NCI-H1694 (cell line): ENCODE measurements at regions not wholly inside any gene's neighbourhood (a gene's known extent, or its start where the extent isn't known, plus 50 kb on each side); places are given as distances from the start of the nearest gene placed in this dataset.
"Not testable (repeated sequence)": the region's sequence is repeated elsewhere in the genome, so short reads cannot be mapped to it uniquely, and the experiment has no call there.

Experiments used
- DNase-seq: peaks from one replicate; lab custom pipeline; 2025; lab: John Stamatoyannopoulos, UW

GRCh38 chr3:159872374-159873109, 116.1 kb upstream of the IL12A start:
- no peak for DNase-seq

- DNase-seq: no peak
These were observed 113.5 kb upstream of the IL12A start for GRCh38 chr3:159875116-159875515.

GRCh38 chr3:159877924-159878323, 110.7 kb upstream of the IL12A start:
- no peak for DNase-seq

- DNase-seq: no peak
These were observed 109.5 kb upstream of the IL12A start for GRCh38 chr3:159879146-159879545.

- DNase-seq: no peak
These were observed 109.0 kb upstream of the IL12A start for GRCh38 chr3:159879598-159879997.

GRCh38 chr3:159881208-159881607, 107.4 kb upstream of the IL12A start:
- no peak for DNase-seq

GRCh38 chr3:159881828-159882309, 106.8 kb upstream of the IL12A start:
- no peak for DNase-seq

GRCh38 chr3:159882367-159882766, 106.3 kb upstream of the IL12A start:
- DNase-seq: no peak

- DNase-seq: no peak
These were observed 105.5 kb upstream of the IL12A start for GRCh38 chr3:159882790-159883779.

- DNase-seq: peak; percentile 8
These were observed 103.8 kb upstream of the IL12A start for GRCh38 chr3:159884661-159885402.

GRCh38 chr3:159886050-159886449, 102.6 kb upstream of the IL12A start:
- DNase-seq: no peak

- not testable (repeated sequence) for DNase-seq
These were observed 102.1 kb upstream of the IL12A start for GRCh38 chr3:159886530-159886929.

GRCh38 chr3:159887168-159887567, 101.5 kb upstream of the IL12A start:
- DNase-seq: no peak

- DNase-seq: no peak
These were observed 100.7 kb upstream of the IL12A start for GRCh38 chr3:159887911-159888310.

GRCh38 chr3:159892171-159892795, 96.4 kb upstream of the IL12A start:
- no peak for DNase-seq

- no peak for DNase-seq
These were observed 95.8 kb upstream of the IL12A start for GRCh38 chr3:159892801-159893200.

- no peak for DNase-seq
These were observed 94.2 kb upstream of the IL12A start for GRCh38 chr3:159894386-159894785.

GRCh38 chr3:159895430-159895829, 93.2 kb upstream of the IL12A start:
- no peak for DNase-seq

- DNase-seq: no peak
These were observed 92.1 kb upstream of the IL12A start for GRCh38 chr3:159896543-159896942.

GRCh38 chr3:159897331-159898075, 91.1 kb upstream of the IL12A start:
- DNase-seq: no peak

GRCh38 chr3:159898147-159898546, 90.5 kb upstream of the IL12A start:
- DNase-seq: no peak
